ENCODE measurements at regions not wholly inside any gene's neighbourhood (a gene's known extent, or its start where the extent isn't known, plus 50 kb on each side); places are given as distances from the start of the nearest gene placed in this dataset.

DNA sequence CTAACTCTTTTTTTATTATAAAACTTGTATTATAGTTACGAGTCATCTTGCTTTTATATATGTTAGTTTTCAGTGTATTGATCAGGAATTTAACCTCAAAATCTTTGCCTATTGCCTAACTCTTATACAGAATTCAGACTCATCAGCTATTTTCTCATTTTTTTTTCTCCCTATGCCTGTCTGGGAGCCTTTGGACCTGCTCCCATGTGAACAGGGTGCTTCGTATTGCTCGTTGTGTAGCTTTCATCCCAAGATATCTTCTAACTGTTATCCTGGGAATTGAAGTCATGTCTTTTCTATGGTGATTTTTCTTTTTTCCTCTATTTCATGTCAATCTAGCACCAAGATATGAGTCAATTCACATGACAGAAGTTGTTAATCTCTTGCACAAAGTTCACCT, 814.0 kb downstream of the SLC4A3 start:
- TF ChIP-seq, protein P1, sequence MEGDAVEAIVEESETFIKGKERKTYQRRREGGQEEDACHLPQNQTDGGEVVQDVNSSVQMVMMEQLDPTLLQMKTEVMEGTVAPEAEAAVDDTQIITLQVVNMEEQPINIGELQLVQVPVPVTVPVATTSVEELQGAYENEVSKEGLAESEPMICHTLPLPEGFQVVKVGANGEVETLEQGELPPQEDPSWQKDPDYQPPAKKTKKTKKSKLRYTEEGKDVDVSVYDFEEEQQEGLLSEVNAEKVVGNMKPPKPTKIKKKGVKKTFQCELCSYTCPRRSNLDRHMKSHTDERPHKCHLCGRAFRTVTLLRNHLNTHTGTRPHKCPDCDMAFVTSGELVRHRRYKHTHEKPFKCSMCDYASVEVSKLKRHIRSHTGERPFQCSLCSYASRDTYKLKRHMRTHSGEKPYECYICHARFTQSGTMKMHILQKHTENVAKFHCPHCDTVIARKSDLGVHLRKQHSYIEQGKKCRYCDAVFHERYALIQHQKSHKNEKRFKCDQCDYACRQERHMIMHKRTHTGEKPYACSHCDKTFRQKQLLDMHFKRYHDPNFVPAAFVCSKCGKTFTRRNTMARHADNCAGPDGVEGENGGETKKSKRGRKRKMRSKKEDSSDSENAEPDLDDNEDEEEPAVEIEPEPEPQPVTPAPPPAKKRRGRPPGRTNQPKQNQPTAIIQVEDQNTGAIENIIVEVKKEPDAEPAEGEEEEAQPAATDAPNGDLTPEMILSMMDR (IDR thresholded peaks at IDR 0.05): no peak
- TF ChIP-seq POLR2AphosphoS5 (IDR thresholded peaks at IDR 0.05; ENCODE audit: insufficient read depth in 1 of 2, low read depth in 1 of 2) (no peak), POLR2A (IDR thresholded peaks at IDR 0.05) (no peak)
